Activated CD4-positive, alpha-beta T cell treated with anti-CD3 and anti-CD28 coated beads, Interleukin-2, amount 50 U/mL, for 4 hours (primary cell): ENCODE measurements at regions not wholly inside any gene's neighbourhood (a gene's known extent, or its start where the extent isn't known, plus 50 kb on each side); places are given as distances from the start of the nearest gene placed in this dataset.
"Not testable (repeated sequence)": the region's sequence is repeated elsewhere in the genome, so short reads cannot be mapped to it uniquely, and the experiment has no call there.

ENCODE experiments used
- DNase-seq, 2 experiments: peaks; one replicate each; pipeline ENCODE4 v3.0.0-alpha.2; 2020

GRCh38 chr6:134416418-134417154 is 98.7 kb upstream of the SGK1 start:
- no peak for DNase-seq

GRCh38 chr6:134415656-134416055 is 97.7 kb upstream of the SGK1 start:
- no peak for DNase-seq

- DNase-seq: no peak
Observed at GRCh38 chr6:134415194-134415593, 97.3 kb upstream of the SGK1 start.

GRCh38 chr6:134414793-134415192 is 96.9 kb upstream of the SGK1 start:
- no peak for DNase-seq

GRCh38 chr6:134413241-134413643 is 95.3 kb upstream of the SGK1 start:
- DNase-seq: no peak

GRCh38 chr6:134410541-134410940 is 92.6 kb upstream of the SGK1 start:
- DNase-seq: no peak

GRCh38 chr6:134407791-134408190 is 89.9 kb upstream of the SGK1 start:
- DNase-seq: no peak

- no peak for DNase-seq
Observed at GRCh38 chr6:134406311-134406710, 88.4 kb upstream of the SGK1 start.

- DNase-seq: no peak
Observed at GRCh38 chr6:134405386-134406087, 87.6 kb upstream of the SGK1 start.

GRCh38 chr6:134403312-134403711 is 85.4 kb upstream of the SGK1 start:
- not testable (repeated sequence) for DNase-seq

GRCh38 chr6:134402372-134402984 is 84.6 kb upstream of the SGK1 start:
- peak; percentile 23 to 38 for DNase-seq

GRCh38 chr6:134400941-134401340 is 83.0 kb upstream of the SGK1 start:
- no peak for DNase-seq

GRCh38 chr6:134398453-134398852 is 80.5 kb upstream of the SGK1 start:
- no peak for DNase-seq

- no peak for DNase-seq
Observed at GRCh38 chr6:134397676-134398075, 79.8 kb upstream of the SGK1 start.

- no peak for DNase-seq
Observed at GRCh38 chr6:134394905-134395304, 77.0 kb upstream of the SGK1 start.

- DNase-seq: no peak
Observed at GRCh38 chr6:134394208-134394607, 76.3 kb upstream of the SGK1 start.

- no peak for DNase-seq
Observed at GRCh38 chr6:134391205-134391604, 73.3 kb upstream of the SGK1 start.

GRCh38 chr6:134389658-134390057 is 71.7 kb upstream of the SGK1 start:
- DNase-seq: no peak

GRCh38 chr6:134389129-134389528 is 71.2 kb upstream of the SGK1 start:
- DNase-seq: no peak

- DNase-seq: not testable (repeated sequence)
Observed at GRCh38 chr6:134386482-134386881, 68.6 kb upstream of the SGK1 start.

GRCh38 chr6:134381959-134382358 is 64.0 kb upstream of the SGK1 start:
- no peak for DNase-seq

GRCh38 chr6:134379599-134379998 is 61.7 kb upstream of the SGK1 start:
- DNase-seq: no peak

- DNase-seq: peak; percentile 22 to 23
Observed at GRCh38 chr6:134379076-134379475, 61.2 kb upstream of the SGK1 start.

- DNase-seq: no peak
Observed at GRCh38 chr6:134378426-134378825, 60.5 kb upstream of the SGK1 start.
